ENCODE measurements at regions not wholly inside any gene's neighbourhood (a gene's known extent, or its start where the extent isn't known, plus 50 kb on each side); places are given as distances from the start of the nearest gene placed in this dataset.
"Not testable (repeated sequence)": the region's sequence is repeated elsewhere in the genome, so short reads cannot be mapped to it uniquely, and the experiment has no call there.

DNA sequence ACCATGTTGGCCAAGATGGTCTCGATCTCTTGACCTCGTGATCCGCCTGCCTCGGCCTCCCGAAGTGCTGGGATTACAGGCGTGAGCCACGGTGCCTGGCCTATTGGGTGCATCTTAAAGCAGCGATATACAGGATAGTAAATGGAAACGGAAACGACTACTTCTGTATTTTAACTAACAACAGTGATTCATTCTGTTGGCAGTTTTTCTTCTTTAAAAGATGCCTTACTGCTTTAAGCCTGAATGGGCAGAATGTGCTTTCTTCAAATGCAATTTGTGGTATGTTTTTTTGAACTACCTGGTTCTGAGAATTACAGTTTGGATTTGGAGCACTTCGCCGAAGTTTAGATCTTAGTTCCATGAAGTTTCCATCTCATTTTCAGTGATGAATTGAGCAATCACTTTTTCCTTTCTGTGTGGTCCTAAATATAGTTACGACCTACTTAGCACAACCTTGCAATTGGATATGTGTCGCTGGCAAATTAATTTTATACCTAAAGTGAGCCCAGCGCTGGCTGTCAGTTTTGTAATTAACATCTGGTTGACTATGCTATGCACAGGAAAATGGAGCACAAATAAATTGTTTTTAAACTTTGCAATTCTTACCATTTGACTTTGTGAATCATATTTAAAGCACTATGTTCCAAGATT lies 53.6 kb upstream of the EIF5 start:
- H3K9me3 Mint-ChIP-seq = no peaks in the 10 kb centered on the region
- no peaks in the 10 kb centered on the region for H3K36me3 Mint-ChIP-seq (ENCODE audit: low read depth)
- TF ChIP-seq, protein P1, sequence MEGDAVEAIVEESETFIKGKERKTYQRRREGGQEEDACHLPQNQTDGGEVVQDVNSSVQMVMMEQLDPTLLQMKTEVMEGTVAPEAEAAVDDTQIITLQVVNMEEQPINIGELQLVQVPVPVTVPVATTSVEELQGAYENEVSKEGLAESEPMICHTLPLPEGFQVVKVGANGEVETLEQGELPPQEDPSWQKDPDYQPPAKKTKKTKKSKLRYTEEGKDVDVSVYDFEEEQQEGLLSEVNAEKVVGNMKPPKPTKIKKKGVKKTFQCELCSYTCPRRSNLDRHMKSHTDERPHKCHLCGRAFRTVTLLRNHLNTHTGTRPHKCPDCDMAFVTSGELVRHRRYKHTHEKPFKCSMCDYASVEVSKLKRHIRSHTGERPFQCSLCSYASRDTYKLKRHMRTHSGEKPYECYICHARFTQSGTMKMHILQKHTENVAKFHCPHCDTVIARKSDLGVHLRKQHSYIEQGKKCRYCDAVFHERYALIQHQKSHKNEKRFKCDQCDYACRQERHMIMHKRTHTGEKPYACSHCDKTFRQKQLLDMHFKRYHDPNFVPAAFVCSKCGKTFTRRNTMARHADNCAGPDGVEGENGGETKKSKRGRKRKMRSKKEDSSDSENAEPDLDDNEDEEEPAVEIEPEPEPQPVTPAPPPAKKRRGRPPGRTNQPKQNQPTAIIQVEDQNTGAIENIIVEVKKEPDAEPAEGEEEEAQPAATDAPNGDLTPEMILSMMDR (IDR thresholded peaks at IDR 0.05; ENCODE audit: unreplicated experiment in 3 of 3) = no peak
- H3K27ac Mint-ChIP-seq = no peak overlapping the region
- peak overlapping the region; percentile 28 to 48 (median 45) for H3K4me3 Mint-ChIP-seq
- peaks cover 9% of the 10 kb centered on the region for H3K4me1 Mint-ChIP-seq
- H3K27me3 Mint-ChIP-seq (ENCODE audit: low read depth) = peaks cover 75% of the 10 kb centered on the region

DNA sequence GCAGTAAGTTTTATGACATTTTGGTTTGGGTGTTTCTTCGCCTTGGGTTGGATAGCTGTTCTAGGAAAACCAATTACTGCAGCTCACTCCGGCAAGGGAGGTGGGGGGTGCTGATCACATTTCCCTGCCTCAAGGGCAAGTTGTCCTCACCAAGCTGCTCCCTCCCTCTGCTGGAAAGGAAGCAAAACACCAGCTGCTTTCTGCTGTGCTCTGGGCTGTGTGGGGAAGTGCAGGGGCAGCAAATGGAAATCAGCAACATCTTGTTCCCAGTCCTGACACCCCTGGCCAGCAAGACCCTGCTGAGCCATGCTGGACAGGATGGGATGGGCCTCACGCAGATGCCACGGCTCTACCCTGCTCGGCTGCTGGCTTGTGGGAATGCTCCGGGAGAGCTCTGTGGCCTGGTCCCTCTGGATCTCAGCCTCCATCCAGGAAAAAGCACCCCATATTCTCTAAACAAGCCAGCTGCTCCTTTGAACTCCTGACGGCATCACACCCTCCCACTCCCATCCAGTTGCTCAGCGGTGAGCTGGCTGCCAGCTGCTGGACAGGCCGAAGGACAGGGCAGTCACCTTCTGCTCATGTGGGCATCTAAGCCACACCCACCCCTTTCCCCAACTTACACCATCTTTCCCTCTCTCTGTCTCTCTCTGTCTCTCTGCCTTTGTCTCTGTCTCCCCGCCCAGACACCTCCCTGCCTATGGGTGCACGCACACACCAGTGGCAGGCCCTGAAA lies 52.4 kb upstream of the EIF5 start:
- TF ChIP-seq, protein P1 (IDR thresholded peaks at IDR 0.05; ENCODE audit: unreplicated experiment in 3 of 3) = peak; percentile 41 to 60 (median 48)
- Mint-ChIP-seq H3K27me3 (ENCODE audit: low read depth) (peaks cover 77% of the 10 kb centered on the region), H3K27ac (no peak overlapping the region), H3K4me1 (peaks cover 9% of the 10 kb centered on the region), H3K9me3 (no peaks in the 10 kb centered on the region), H3K4me3 (peak overlapping the region in 2 of 3 experiments; percentile 28 to 61), H3K36me3 (ENCODE audit: low read depth) (no peaks in the 10 kb centered on the region)

DNA sequence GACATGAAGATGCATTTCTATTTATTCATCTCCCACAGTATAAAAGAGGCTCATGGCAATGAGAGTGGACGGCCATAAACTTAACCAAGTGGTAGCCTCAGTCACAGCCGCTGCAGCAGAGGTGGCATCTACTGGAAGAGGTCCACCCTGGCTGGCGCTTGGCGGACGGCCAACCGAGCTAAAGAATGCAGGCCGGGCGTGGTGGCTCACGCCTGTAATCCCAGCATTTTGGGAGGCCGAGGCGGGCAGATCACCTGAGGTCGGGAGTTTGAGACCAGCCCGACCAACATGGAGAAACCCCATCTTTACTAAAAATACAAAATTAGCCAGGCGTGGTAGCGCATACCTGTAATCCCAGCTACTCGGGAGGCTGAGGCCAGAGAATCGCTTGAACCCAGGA lies 51.7 kb upstream of the EIF5 start:
- not testable (repeated sequence) for H3K27ac Mint-ChIP-seq; H3K4me3 Mint-ChIP-seq; H3K4me1 Mint-ChIP-seq; H3K36me3 Mint-ChIP-seq (ENCODE audit: low read depth); H3K9me3 Mint-ChIP-seq
- peaks cover 74% of the 10 kb centered on the region for H3K27me3 Mint-ChIP-seq (ENCODE audit: low read depth)

DNA sequence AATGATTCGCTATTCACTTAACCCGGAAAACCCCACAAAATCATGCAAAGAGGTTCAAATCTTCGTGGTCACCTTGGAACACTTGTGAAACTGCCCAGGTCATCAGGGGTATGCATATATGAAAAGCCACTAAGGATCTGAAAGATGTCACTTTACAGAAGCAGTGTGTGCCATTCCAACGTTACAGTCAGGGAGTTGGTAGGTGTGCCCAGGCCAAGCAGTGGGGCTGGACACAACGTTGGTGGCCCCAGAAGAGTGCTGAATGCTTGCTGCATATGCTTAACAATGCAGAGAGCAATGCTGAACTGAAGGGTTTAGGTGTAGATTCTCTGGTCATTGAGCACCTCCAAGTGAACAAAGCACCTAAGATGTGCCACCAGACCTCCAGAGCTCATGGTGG lies 51.1 kb upstream of the EIF5 start:
- no peak overlapping the region for H3K4me3 Mint-ChIP-seq
- H3K27ac Mint-ChIP-seq = no peak overlapping the region
- H3K4me1 Mint-ChIP-seq = peaks cover 9% of the 10 kb centered on the region
- TF ChIP-seq, protein P1 (IDR thresholded peaks at IDR 0.05; ENCODE audit: unreplicated experiment in 3 of 3) = no peak
- no peaks in the 10 kb centered on the region for H3K9me3 Mint-ChIP-seq
- H3K36me3 Mint-ChIP-seq (ENCODE audit: low read depth) = no peaks in the 10 kb centered on the region
- peaks cover 73% of the 10 kb centered on the region for H3K27me3 Mint-ChIP-seq (ENCODE audit: low read depth)

DNA sequence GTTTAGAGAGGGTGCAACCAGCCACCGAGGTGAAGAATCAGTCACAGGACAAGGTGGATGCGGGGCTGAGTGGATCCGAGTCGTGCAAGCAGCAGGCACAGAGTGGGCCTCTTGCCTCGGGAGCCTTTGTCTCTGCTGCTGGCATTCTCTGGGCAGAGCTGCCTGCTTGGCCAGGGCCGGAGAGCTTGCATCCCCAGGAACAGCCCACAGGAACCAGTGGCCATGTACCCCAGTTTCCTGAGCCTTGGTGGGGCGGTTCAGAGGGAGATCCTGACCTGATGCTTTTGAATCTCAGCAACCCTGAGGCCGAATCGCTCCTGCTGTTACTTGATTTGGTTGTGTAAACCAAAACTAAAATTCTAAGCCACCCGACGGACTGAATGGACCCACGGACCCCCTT lies 50.1 kb upstream of the EIF5 start:
- Mint-ChIP-seq H3K27me3 (ENCODE audit: low read depth) (peaks cover 69% of the 10 kb centered on the region), H3K27ac (no peak overlapping the region), H3K4me3 (no peak overlapping the region), H3K36me3 (ENCODE audit: low read depth) (no peaks in the 10 kb centered on the region), H3K9me3 (no peaks in the 10 kb centered on the region), H3K4me1 (peaks cover 9% of the 10 kb centered on the region)
- TF ChIP-seq, protein P1 (IDR thresholded peaks at IDR 0.05; ENCODE audit: unreplicated experiment in 3 of 3) = no peak
